T-helper 9 cell (primary cell): ENCODE measurements at regions not wholly inside any gene's neighbourhood (a gene's known extent, or its start where the extent isn't known, plus 50 kb on each side); places are given as distances from the start of the nearest gene placed in this dataset.

Experiments
- DNase-seq: peaks from one replicate; pipeline ENCODE4 v3.0.0-alpha.2; 2020

DNA sequence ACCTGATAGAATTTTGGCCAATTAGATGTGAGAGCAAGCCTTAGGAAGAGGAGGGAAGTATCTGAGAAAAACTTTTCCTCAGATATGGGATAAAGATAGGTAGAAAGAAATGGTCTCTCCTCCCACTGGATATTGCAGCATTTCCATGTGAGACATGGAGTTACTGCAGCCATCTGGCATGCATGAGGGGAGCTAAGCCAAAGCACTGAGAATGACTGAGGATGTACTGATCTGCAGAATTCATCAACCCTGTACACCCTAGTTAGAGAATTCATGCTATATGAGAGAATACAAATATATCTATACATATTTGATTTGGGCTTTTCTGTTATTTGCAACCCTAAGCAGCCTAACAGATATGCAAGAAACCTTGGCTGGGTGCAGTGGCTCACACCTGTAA is 52.5 kb upstream of the RPL34 start:
- no peak for DNase-seq

DNA sequence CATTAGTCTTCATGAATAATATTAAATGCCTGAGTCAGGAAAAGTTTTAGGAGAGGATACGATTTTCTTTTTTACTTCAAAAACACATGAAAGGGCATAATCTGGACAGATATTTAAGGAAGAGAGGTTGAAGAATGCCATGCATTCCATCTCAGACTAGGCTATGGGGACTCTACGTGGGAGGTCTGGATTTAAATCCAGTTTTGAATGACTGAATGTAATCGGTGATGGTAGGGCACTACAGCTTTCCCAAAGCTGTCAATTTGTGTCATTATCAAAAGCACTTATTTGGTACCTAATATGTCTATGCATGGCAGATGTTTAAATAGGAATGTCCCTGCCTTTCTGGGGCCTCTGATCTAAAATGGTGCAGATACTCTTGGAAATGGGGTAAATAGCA is 59.3 kb upstream of the RPL34 start:
- DNase-seq, result no peak

DNA sequence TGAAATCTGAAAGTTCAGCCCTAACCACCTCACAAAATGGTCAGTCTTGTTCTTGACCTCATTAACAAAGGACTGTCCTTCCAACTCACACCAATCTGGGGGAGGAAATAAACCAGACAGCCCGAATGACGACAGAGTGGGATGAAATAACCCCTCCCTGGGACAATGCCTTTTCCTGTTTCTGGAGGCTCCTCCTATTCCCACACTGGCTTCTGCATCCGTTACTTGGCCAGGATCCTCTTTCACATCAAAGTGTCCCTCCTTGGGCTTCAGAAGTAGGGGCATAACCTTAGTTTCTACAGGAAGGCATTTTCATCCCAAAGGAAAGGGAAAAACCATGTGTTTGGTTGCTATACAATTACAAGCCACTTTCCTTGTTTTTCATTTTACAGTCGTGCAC is 59.8 kb upstream of the RPL34 start:
- no peak for DNase-seq

DNA sequence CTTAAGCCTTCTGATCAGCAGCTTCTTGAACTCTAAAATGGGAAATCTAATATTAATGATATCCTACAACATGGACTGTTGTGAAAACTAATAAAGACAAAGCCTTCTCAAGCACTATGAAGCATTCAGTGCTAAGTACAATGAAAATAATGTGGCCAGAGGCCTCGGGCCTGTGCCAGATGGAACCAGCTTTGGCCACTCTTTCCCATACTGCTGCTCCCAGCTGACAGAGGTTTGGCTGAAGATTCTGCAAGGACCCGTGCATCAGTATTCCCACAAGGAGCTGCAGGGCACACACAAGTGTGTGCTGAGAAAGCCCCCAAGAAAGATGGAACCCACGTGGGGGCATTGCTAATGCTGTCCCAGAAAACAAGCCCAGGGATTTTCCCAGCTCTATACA is 60.5 kb upstream of the RPL34 start:
- DNase-seq, result no peak

DNA sequence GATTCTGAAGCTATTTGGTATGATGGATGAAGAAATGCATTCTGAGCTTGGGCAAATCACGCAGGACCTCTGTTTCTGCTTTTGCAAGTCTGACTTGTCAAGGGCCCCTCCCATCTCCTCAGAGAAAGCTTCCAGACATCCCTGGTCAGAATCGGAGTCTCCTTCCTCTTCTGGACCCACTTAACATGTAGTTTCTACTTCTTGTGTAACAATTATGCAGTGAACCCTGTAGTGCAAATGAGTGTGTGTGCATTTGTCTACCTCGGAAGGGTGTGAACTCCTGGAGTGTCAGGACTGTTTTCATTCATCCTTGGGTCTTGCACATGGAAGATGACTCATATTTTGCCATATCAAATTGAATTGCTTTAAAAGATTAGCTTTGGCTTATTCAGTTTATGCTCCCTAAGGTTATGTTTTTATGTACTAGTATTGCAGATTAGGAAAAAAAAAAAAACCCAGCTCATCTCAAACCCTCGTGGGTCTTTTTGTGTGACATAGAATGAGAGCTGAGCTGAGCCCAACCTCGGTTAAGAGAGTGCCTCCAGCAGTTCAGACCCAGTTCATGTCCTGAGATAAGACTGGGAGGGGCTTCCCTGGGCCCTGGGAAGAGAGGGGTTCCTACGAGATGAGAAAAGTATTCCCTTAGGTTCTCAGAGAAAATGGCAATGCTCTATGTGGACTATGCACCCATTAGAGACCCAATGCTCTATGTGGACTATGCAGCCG is 61.1 kb upstream of the RPL34 start:
- no peak for DNase-seq

DNA sequence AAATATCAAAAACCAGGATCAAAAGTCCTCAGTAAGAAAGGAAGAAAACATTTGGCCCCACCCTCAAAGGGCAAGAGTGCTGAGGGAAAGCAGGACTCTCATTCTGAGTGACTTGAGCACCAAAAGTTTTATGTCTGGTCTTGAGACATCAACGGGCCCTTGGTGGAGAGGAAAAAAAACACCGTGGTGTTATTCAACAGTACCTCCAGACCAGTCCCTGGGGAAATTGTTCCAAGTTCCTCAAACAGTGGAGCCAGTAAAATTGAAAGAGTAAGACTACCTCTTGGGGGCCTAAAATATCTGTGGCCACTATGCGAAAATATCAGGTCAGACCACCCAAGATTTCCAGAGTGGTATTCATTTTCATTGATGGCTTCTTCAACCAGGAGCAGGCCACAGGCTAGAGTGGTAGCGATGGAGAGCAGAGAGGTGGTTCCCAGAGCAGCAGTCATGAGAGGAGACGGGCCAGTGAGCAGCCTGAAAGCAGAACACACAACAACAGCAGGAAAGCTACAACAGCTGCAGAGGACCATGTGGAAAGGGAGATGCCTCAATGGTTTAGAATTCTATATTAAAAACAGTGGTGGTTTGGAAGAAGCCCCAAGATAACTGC is 63.7 kb upstream of the RPL34 start:
- no peak for DNase-seq

DNA sequence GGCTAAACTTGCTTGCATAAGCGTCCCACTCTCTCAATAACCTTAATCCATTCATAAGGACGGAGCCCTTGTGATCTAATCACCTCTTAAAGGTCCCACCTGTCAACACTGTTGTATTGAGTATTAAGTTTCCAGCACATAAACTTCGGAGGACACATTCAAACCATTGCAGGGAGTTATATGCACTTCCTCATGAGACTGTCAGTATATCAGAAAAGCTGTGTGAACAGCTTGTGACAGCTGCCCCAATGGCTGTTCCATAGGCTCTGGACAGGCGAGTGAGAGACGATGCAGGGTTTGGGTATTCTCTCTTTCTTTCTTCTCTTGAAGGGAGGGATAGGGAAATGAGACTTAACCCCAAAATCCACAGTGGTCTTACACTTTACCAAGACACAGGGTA is 64.2 kb upstream of the RPL34 start:
- no peak for DNase-seq

DNA sequence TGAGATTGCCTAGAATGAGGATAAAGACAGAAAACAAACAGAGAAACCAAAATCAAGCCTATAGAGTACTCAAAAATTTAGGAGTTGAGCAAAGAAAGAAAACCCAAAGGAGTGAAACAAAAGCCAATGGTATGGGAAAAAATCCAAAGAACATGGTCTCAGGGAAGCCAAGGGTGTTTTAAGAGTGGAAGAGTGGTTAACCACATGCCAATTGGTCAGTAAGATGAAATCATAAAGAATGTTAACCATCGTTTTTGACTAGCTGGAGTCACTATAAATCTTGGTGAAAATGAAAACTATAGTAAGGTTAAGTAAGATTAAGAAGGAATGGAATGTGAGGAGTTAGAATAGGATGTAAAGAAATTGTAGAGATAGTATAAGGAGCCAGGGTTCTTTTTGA is 64.7 kb upstream of the RPL34 start:
- no peak for DNase-seq

DNA sequence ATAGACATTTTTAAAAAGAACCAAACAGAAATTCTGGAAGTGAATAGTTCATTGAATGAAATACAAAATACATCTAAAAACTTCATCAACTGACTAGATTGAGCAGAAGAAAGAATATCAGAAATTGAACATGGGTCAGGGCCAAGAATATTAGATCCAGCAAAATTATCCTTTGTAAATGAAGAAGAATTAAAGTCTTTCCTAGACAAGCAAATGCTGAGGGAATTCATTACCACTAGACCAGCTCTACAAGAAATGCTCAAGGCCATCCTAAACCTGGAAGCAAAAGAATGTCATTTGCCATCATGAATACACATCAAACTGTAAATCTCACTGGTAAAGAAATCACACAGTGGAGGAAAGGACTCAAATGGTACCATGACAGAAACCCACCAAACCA is 72.7 kb upstream of the RPL34 start:
- no peak for DNase-seq

DNA sequence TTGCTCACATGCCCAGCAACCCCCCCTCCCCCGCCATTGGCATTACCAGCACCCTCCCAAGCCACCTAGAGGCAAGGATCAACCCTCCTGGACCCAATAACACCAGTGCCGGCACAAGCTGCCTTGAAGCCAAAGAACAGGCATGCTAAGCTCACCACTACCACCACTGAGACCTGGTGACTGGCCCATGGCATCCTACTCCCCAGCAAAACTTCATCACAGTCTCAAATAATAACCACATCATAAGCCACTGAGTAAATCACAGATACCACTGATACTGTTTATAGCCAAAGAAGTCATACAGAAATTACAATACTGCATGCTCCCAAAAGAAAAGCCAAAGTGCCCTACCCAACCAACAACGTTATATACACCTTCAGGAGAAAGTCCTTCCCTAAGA is 73.6 kb upstream of the RPL34 start:
- DNase-seq, result no peak

DNA sequence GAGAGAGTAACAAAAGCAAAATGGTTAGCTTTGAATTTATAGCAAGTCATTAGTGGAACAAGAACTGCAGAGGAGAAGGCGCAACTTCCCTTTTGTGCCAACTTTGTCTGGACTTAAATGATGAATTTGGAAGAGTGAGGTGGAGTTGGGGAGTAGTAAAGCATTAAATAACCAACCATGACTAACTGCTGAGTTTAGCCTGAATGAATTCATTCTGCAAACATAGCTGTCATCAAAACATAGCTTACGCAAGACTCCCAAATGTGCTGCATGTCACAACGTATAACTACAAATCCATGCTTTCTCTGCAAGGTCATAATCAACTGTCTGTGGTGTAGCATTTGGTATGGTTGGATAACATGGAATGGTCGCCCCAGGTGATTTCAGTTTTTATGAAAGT is 75.9 kb upstream of the RPL34 start:
- DNase-seq, result no peak

DNA sequence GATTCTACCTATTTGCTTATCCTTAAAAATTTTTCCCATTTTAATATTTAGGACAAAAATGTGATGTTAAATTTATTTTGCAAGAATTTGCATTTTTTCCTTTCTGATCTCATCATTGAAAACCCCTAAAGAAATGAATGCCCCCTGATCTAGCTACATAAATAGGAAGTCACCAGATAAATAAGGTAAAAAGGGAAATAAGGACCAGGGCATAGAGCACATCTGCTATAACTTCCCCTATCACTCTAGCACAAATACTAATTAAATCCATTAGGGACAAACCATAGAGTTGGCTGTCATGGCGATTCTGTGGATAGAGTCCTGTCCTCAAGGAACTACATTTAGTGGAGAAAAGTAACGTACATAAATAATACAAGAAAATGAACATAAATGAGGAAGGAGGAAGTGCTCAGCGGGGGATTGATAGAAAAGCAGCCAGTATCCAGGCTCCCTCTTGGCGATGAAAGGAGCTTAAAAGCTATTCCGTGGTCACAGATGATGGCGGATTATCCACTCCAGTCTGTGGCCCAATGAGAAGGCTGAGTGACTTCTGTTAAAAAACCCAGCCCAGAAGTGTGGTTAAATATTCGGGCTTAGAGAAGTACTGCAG is 76.9 kb upstream of the RPL34 start:
- DNase-seq, result no peak

DNA sequence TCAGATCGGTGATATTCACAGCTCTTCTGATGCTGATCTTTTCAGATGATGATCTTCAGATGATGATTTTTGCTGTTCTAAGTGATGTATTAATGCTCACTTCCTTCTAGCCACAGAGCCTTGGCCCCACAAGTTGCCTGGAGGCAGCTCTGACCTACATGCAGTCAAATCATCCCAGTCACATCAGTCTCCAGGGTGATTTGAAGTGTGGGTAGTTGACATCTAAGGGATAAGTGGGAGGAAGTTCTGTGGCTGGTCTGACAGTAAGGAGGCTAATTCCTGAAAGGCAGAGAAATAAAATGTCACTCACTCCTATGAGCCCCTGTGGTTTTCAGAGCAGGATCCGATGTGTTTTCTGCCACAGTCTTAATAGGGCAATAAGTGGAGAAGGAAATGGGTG is 79.8 kb upstream of the RPL34 start:
- DNase-seq, result no peak

DNA sequence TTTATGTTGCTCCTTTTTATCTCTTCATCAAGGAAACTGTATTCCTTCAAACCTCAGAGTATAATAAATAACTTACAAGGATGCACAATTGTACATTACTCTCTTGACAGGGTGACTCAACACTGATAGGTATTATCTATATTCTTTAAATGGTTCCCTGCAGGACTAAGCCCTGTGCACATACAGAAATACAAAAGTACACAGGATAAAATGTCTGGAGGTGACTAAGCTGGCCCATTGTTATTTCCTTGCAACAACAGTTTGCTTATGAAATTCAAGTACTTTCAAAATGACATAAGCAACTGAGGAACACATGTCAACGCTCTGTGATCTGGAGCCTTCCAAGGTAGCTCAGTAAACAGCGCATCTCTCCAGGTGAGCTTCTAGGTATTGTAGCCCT is 83.8 kb upstream of the RPL34 start:
- DNase-seq, result no peak

DNA sequence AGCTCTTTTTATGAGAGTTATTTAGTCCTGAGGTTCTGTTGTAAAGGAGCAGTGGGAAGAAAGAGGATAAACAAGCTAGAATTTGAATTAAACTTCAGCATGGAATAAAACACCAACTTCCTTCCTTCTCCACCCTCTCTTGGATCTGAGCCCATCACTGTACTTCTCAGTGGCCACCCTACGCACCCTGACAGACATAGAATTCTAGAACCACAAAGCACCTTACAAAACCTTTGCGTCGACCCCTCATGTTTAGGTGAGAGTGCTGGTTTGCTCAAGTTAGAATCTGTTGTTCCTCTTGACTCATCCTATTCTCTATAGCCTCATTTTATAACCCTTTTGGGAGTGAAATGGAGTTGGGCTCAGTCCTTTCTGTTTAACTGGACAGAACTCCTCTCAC is 84.6 kb upstream of the RPL34 start:
- DNase-seq, result no peak

DNA sequence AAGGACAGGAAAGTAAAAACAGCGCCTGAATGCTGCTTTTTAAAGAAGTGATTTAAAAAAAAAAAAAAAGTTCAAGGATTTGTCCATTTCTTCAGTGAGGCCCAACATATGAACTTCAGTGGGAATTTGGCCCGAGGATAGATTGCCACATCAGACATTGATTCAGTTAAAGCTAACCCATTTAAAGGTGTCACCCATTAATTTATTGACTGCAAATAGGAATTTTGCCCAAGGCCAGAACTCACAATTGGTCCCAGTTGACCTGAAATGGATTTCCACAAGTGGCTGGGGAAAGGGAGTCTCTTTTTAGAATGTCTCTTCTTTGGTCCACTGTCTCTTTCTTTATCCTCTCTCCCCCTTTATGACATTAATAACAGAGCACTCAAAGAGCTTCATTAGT is 86.5 kb upstream of the RPL34 start:
- DNase-seq, result no peak

DNA sequence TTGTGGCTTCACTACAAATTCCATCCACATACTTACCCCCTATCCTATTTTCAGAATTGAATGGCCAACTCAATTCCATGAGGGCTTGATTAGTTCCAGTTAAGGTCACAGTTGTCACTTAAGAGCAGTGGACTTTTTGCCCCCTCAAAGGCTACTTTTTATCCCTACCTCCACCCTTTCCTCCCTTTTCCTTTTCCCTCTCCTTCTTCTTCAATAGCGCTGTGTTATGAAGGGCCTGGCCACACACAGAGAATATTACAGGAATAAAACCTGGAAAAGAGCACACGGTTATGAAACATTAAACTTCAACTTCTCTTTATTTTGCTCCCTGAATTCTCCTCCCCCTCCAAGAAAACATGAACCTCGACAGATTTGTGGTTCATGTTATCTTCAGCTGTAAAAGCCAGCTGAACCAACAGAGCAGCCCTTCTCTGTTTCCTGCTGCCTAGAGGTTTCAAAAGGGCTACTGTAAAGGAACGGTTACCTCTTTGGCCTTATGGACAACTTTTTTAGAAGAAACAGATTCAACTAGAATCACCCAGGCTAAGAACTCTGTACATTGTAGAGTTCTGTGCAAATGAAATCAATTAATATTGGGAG is 87.0 kb upstream of the RPL34 start:
- no peak for DNase-seq

DNA sequence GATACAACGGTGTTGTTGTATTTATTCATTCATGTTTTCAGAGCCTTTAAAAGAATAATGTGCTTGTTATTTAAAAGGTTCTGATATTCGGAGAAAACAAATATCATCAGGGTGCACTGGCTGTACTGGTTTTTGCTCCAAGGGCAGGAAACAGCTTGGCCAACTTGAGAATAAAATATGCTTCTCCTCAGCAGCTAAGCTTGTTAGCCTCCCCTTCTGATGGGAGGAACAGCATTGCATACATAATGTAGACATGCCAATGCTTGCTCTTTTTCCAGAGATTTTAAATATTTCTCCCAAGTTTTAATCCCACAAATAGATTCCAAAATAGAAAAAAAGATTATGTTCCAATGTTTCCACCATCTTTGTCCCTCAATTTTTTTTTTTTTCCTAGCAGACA is 87.6 kb upstream of the RPL34 start:
- no peak for DNase-seq

DNA sequence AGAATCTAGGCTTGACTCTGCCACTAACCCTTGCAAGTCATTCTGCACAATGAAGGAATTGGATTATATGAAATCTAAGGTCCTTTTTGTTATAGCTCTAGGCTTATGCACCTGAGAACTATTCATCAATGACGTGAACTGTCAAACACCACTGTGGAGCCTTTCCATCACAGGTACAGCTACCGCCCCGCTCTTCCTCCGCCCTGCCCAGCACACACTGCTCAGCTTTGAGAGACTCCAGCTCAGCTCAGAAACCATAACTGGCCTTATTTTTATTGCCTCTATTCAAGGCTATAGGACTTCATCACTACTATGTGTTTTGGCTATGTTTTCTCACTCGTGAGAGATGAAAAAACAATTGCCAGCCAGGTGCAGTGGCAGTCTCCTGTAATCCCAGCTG is 88.2 kb upstream of the RPL34 start:
- no peak for DNase-seq

DNA sequence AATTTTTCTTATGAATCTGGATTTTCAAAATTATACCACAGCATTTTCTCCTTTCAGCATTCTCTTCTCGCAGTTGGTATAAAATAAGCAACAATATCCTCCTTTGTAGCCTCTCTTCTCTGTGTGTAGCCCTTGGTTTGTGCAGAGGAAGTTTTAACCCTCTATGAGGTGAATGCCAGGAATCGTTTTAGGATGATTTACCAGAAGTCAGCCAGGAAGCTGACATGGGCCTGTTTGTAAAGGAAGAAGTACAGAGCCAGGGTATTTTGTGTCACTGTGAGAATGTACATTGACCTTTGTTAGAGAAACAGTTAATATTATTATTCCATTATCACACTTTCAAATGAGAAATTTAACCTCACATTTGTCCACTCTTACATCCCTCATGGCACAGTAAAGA is 88.9 kb upstream of the RPL34 start:
- DNase-seq, result no peak

DNA sequence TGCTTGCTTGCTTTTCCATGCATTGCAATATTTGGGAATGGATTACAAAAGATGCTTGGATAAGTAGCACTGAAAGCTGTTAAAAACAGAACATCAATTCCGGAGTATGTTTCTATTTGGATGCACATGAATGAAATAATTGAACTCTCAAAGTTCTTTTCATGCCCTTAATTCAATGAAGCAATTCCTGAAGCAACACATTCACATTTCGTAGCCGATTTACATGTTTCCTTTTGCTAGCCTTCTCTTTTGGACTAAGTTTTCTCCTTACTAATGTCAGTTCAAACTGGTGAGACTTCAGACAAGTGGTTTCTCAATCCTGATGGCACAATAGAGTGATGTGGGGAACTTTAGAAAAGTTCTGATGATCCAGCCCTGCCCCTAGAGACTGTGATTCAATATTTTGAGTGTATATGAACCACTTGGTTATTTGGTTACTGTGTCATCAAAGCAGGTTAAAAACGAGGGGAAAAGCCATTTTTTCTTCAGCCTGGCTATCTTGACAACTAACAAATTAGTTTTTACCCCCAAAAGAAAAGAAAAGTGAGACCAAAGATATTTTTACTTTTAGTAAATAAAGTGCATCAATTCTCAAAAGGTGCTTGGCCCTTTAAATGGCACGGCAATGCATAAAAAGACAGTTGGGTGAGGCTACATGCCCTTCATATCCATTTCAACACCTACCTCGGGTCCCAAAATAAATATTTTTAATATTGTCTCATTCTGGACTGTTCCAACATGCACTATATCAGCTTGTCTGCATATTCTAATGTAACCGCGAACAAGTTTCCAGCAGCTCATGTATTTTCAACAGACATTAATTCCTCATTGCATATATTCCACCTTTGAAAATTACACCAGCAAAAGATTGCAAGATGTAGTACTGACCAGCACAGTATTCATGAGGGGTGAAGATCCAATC is 90.1 kb upstream of the RPL34 start:
- no peak for DNase-seq

DNA sequence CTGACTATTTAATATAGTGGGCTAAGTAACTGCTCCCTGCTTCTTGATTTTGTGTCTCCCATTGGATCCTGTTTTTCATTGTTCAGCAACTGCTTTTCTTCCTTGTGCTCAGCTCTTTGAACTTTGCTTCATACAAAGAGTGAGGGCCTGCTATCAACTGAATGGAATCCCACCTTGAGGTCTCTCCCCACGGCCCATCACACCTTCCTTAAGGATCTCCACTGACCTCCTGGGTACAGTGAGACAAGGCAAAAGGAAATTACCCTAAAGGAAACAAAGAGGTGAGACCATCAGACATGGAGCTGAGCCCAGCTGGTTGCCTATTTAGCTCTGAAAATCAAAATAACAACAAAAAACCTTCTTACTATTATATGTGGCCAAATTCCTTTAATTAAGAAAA is 91.3 kb upstream of the RPL34 start:
- no peak for DNase-seq

DNA sequence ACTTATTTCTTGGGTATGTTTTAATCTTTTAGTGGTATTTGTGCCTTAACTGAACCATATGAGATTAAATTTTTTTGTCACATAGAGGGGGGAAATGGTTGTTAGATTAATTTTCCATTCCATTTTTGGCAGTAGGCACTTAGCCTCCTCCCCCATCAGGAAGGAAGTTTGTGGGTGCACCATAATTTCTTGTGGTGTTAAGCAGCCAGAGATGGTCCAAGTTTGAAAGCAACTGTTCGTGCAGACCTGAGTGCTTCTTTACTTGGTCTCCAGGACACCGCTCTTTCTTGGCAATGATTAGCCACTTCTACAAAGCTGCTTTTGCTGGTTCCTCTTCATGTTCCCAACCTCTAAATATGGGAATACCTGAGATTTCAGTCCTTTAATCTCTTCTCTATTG is 92.7 kb upstream of the RPL34 start:
- DNase-seq, result no peak
